PFSK-1 (cell line): ENCODE measurements at regions not wholly inside any gene's neighbourhood (a gene's known extent, or its start where the extent isn't known, plus 50 kb on each side); places are given as distances from the start of the nearest gene placed in this dataset.

ENCODE experiments used
- FOXP2 ChIP-seq: optimal IDR thresholded peaks from 2 replicates; pipeline ENCODE3; 2011; ENCODE audit warnings: borderline replicate concordance, control low read depth, inconsistent platforms; ENCODE audit not compliant: insufficient read depth; ENCODE audit errors: extremely low read length, extremely low read depth
- POLR2AphosphoS5 ChIP-seq: IDR thresholded peaks from 2 replicates; pipeline ENCODE4 v1.6.1; 2012; ENCODE audit warnings: low read depth, mild to moderate bottlenecking, control low read depth, low read length, moderate library complexity
- SIN3A ChIP-seq: IDR thresholded peaks from 2 replicates; pipeline ENCODE4 v1.6.1; 2012; ENCODE audit warnings: mild to moderate bottlenecking, low read length, moderate library complexity, borderline replicate concordance; ENCODE audit not compliant: insufficient read depth
- TAF1 ChIP-seq: IDR thresholded peaks from 2 replicates; pipeline ENCODE4 v1.6.1; 2012; ENCODE audit warnings: low read length, control low read depth, borderline replicate concordance; ENCODE audit not compliant: insufficient read depth
- TF ChIP-seq, protein P1 (sequence below), 2 experiments: IDR thresholded peaks; 2 replicates each; pipeline versions ENCODE4 v1.6.1 to v1.8.0; 2011 to 2012; ENCODE audit warnings: low read depth in 2 of 2, low read length in 2 of 2, control low read depth in 1 of 2, inconsistent platforms in 1 of 2, mild to moderate bottlenecking in 1 of 2, moderate library complexity in 1 of 2; ENCODE audit not compliant: insufficient read depth in 1 of 2

DNA sequence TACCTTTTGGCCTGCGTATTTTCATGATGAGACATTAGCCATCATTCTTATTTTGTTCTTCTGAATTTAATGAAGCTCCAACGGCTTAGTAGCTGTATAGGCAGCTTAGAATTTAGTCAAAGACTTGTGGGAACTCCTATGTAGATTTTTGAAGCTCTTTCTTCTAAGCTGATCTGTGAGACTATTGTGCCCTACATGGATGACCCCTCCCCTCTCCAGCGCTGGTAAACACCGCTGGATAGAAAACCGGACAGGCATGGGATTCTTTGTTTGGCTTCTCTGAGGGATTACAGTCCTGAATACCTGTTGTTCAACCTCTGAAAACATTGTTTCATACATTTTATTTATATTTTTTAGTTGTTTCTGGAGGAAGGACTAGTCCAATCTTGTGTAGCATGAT is 1353.4 kb downstream of the GRIK2 start:
- TF ChIP-seq, protein P1, sequence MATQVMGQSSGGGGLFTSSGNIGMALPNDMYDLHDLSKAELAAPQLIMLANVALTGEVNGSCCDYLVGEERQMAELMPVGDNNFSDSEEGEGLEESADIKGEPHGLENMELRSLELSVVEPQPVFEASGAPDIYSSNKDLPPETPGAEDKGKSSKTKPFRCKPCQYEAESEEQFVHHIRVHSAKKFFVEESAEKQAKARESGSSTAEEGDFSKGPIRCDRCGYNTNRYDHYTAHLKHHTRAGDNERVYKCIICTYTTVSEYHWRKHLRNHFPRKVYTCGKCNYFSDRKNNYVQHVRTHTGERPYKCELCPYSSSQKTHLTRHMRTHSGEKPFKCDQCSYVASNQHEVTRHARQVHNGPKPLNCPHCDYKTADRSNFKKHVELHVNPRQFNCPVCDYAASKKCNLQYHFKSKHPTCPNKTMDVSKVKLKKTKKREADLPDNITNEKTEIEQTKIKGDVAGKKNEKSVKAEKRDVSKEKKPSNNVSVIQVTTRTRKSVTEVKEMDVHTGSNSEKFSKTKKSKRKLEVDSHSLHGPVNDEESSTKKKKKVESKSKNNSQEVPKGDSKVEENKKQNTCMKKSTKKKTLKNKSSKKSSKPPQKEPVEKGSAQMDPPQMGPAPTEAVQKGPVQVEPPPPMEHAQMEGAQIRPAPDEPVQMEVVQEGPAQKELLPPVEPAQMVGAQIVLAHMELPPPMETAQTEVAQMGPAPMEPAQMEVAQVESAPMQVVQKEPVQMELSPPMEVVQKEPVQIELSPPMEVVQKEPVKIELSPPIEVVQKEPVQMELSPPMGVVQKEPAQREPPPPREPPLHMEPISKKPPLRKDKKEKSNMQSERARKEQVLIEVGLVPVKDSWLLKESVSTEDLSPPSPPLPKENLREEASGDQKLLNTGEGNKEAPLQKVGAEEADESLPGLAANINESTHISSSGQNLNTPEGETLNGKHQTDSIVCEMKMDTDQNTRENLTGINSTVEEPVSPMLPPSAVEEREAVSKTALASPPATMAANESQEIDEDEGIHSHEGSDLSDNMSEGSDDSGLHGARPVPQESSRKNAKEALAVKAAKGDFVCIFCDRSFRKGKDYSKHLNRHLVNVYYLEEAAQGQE (IDR thresholded peaks at IDR 0.05; ENCODE audit: insufficient read depth in 1 of 2, low read depth in 2 of 2, low read length in 2 of 2): no peak
- no peak for TF ChIP-seq SIN3A
- TF ChIP-seq POLR2AphosphoS5: no peak
- TF ChIP-seq TAF1: no peak
- no peak for TF ChIP-seq FOXP2
